Psoas muscle (tissue), 7 donors: ENCODE measurements at regions not wholly inside any gene's neighbourhood (a gene's known extent, or its start where the extent isn't known, plus 50 kb on each side); places are given as distances from the start of the nearest gene placed in this dataset.

Source experiments
- ATAC-seq, 4 donors: fragments of 200-7000 bp; cut with Tn5 transposase; one replicate each; pipeline ENCODE4 v1.9.1; 2020; ENCODE audit warnings: moderate library complexity in 3 of 4, mild to moderate bottlenecking in 2 of 4
- DNase-seq, 2 donors: peaks; one replicate each; pipeline ENCODE4 v3.0.0-alpha.2; 2020
- H3K27ac ChIP-seq: fragments of 200-600 bp; one replicate; pipeline ENCODE4 v1.8.0; 2022
- H3K27me3 ChIP-seq, 3 donors: fragments of 200-600 bp in 1 of 3; one replicate each; pipeline versions ENCODE4 v1.6.1 to v1.8.0; 2013 to 2022; ENCODE audit warnings: low read length in 2 of 3, mild to moderate bottlenecking in 2 of 3, moderate library complexity in 1 of 3; ENCODE audit not compliant: insufficient read depth in 3 of 3
- H3K36me3 ChIP-seq, 2 donors: fragments of 200-600 bp in 1 of 2; one replicate each; pipeline versions ENCODE4 v1.6.1 to v1.8.0; 2013 to 2022; ENCODE audit warnings: low read depth in 1 of 2, mild to moderate bottlenecking in 1 of 2, moderate library complexity in 1 of 2; ENCODE audit not compliant: insufficient read depth in 1 of 2
- H3K4me1 ChIP-seq: fragments of 200-600 bp; one replicate; pipeline ENCODE4 v1.8.0; 2022
- H3K4me3 ChIP-seq: fragments of 200-600 bp; one replicate; pipeline ENCODE4 v1.8.0; 2022; ENCODE audit warnings: mild to moderate bottlenecking
- H3K9me3 ChIP-seq: fragments of 200-600 bp; one replicate; pipeline ENCODE4 v1.8.0; 2022
- CTCF ChIP-seq: fragments of 200-600 bp; IDR thresholded peaks from one replicate; pipeline ENCODE4 v1.8.0; 2022; ENCODE audit warnings: antibody characterized with exemption
- WGBS, 3 donors: extraction: QIAGEN DNeasy Blood & Tissue Kit; methylation state at CpG; one replicate each; pipeline versions ENCODE4 v1.1.6 to v1.1.7; 2013; 5-methylcytosine and 5-hydroxymethylcytosine counted together
- intact Hi-C, 2 donors: fragments of 100-400 bp; cut with DNase I; formaldehyde crosslinking; loops; one replicate each; pipeline versions ENCODE4 v1.11.0 to v1.14.2; 2022
- donor health status: healthy with polysubstance abuse.
- donor health status: DM: no; HTN: no; CAD: no; lungs with moderate emphysema.
- donor health status: Bipolar disorder and iron deficiency.
- donor health status: healthy.
- donor health status: DM: yes; HTN: yes; CAD: no.
- donor health status: DM: no; HTN: no; CAD: no.
- donor health status: DM: yes; HTN: yes; CAD: no.

- H3K4me1 ChIP-seq: peaks cover 6% of the 10 kb centered on the region
- 53 to 69% (median 55%) methylated on average over 3 of the region's 3 CpGs for WGBS, 3 donors
- DNase-seq (no peak), ATAC-seq (no peak)
- intact Hi-C loops: no loop called here
- no peak overlapping the region for H3K27ac ChIP-seq
- no peak for TF ChIP-seq CTCF
- peaks cover 0 to 6% (median 0%) of the 10 kb centered on the region in 3 donors for H3K27me3 ChIP-seq
- H3K36me3 ChIP-seq: no peaks in the 10 kb centered on the region
- no peak overlapping the region for H3K4me3 ChIP-seq
- no peaks in the 10 kb centered on the region for H3K9me3 ChIP-seq
Measured at GRCh38 chr6:149267072-149267471, 50.4 kb upstream of the TAB2 start.

- Histone ChIP-seq H3K4me1 (peaks cover 6% of the 10 kb centered on the region), H3K4me3 (no peak overlapping the region), H3K27ac (no peak overlapping the region), H3K9me3 (peaks cover 3% of the 10 kb centered on the region), H3K27me3 (peaks cover 0 to 6% (median 0%) of the 10 kb centered on the region in 3 donors), H3K36me3 (no peaks in the 10 kb centered on the region)
- no peak for DNase-seq
- TF ChIP-seq CTCF: no peak
- no peak for ATAC-seq
- 91 to 93% (median 92%) methylated on average over 12 of the region's 12 CpGs for WGBS, 3 donors
- intact Hi-C loops: no loop called here
Measured at GRCh38 chr6:149267513-149268043, 49.9 kb upstream of the TAB2 start.
